ENCODE measurements at regions not wholly inside any gene's neighbourhood (a gene's known extent, or its start where the extent isn't known, plus 50 kb on each side); places are given as distances from the start of the nearest gene placed in this dataset.

DNA sequence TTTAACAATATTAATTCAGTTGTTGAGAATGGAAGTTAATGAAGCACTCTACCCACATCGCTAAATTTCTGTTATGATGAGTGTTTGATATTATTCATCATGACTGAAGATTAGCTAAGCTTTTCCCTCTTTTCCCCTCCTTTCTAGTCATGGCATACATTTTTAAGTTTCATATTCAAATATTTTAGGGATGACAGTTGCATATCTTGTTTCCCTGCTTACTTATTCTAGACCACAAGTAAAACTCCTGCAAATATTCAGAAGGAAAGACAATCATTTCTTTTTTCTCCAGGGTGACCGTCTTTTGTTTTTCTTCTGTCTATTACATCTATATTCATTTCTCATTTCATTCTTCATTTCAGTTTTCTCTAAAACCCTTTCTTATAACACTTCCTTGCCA lies 906.0 kb downstream of the ADGRL2 start:
- Histone ChIP-seq H3K4me1 (ENCODE audit: control insufficient read depth in 2 of 2, insufficient read depth in 1 of 2, low read depth in 1 of 2, low read length in 2 of 2) (no peaks in the 10 kb centered on the region), H3K27ac (replicated peaks; ENCODE audit: low read length) (no peak overlapping the region), H2BK5ac (ENCODE audit: low read length) (no peak overlapping the region), H2BK15ac (ENCODE audit: low read length) (no peak overlapping the region), H3K36me3 (replicated peaks in 1 of 2; ENCODE audit: control insufficient read depth in 2 of 2, insufficient read depth in 2 of 2, low read length in 2 of 2) (no peaks in the 10 kb centered on the region), H4K8ac (ENCODE audit: low read depth, low read length) (no peak overlapping the region), H3K4ac (ENCODE audit: low read length) (no peak overlapping the region), H4K91ac (ENCODE audit: low read depth, low read length, poor library complexity) (no peak overlapping the region), H3K79me1 (ENCODE audit: low read depth, low read length) (no peaks in the 10 kb centered on the region), H2AK5ac (ENCODE audit: low read depth, low read length) (no peak overlapping the region), H2BK120ac (ENCODE audit: low read depth, low read length) (no peak overlapping the region), H3K27me3 (ENCODE audit: control insufficient read depth in 3 of 3, insufficient read depth in 3 of 3, low read depth in 1 of 3, low read length in 3 of 3) (no peaks in the 10 kb centered on the region), H3K9ac (ENCODE audit: low read depth, low read length, poor library complexity) (no peak overlapping the region), H3K4me2 (ENCODE audit: insufficient read depth, low read length, poor library complexity, severe bottlenecking) (no peak overlapping the region), H3K23ac (ENCODE audit: low read depth, low read length, poor library complexity) (no peak overlapping the region), H2AFZ (ENCODE audit: low read length) (no peak overlapping the region), H3K14ac (ENCODE audit: low read length) (no peak overlapping the region), H2BK12ac (ENCODE audit: low read length) (no peak overlapping the region), H3K18ac (ENCODE audit: low read length) (no peak overlapping the region), H3K9me3 (replicated peaks in 1 of 2; ENCODE audit: control insufficient read depth in 2 of 2, insufficient read depth in 1 of 2, low read depth in 1 of 2, low read length in 2 of 2) (no peaks in the 10 kb centered on the region), H3K4me3 (ENCODE audit: low read length in 2 of 2) (no peak overlapping the region)
- DNase-seq (ENCODE audit: low spot score): no peak
- no CpG with 5 or more reads among the region's 2 CpGs for WGBS, 2 donors (ENCODE audit: extremely low coverage in 2 of 2, insufficient read length in 2 of 2, insufficient replicate concordance in 1 of 2)

DNA sequence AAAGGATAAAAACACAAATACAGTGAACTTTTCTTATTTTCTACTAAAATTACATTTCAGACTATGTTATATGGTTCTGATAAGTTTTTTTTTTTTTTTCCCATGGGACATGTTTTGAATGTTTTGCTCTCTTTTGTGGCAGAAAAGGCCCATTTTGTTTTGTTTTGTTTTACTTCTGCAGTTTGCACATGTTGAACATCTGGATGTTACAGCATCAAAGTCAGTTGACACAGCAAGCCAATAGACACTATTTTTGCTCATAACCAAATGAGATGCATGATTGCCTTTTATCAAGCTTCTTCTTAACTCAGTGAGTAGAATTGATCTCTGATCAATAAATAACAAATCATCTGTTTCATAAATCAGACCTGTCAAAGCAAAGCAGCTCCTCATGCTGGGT lies 904.2 kb downstream of the ADGRL2 start:
- no peak overlapping the region for H2BK5ac ChIP-seq (ENCODE audit: low read length)
- DNase-seq (ENCODE audit: low spot score): no peak
- no peak overlapping the region for H3K18ac ChIP-seq (ENCODE audit: low read length)
- H3K36me3 ChIP-seq (replicated peaks in 1 of 2; ENCODE audit: control insufficient read depth in 2 of 2, insufficient read depth in 2 of 2, low read length in 2 of 2): no peaks in the 10 kb centered on the region
- no peak overlapping the region for H2BK12ac ChIP-seq (ENCODE audit: low read length)
- H4K8ac ChIP-seq (ENCODE audit: low read depth, low read length): no peak overlapping the region
- H3K4me1 ChIP-seq (ENCODE audit: control insufficient read depth in 2 of 2, insufficient read depth in 1 of 2, low read depth in 1 of 2, low read length in 2 of 2): no peaks in the 10 kb centered on the region
- H3K27me3 ChIP-seq (ENCODE audit: control insufficient read depth in 3 of 3, insufficient read depth in 3 of 3, low read depth in 1 of 3, low read length in 3 of 3): no peaks in the 10 kb centered on the region
- H4K91ac ChIP-seq (ENCODE audit: low read depth, low read length, poor library complexity): no peak overlapping the region
- H3K4me3 ChIP-seq (ENCODE audit: low read length in 2 of 2): no peak overlapping the region
- no peak overlapping the region for H3K23ac ChIP-seq (ENCODE audit: low read depth, low read length, poor library complexity)
- H3K9ac ChIP-seq (ENCODE audit: low read depth, low read length, poor library complexity): no peak overlapping the region
- H2BK15ac ChIP-seq (ENCODE audit: low read length): no peak overlapping the region
- no peaks in the 10 kb centered on the region for H3K79me1 ChIP-seq (ENCODE audit: low read depth, low read length)
- H2AK5ac ChIP-seq (ENCODE audit: low read depth, low read length): no peak overlapping the region
- no peak overlapping the region for H3K4me2 ChIP-seq (ENCODE audit: insufficient read depth, low read length, poor library complexity, severe bottlenecking)
- H2AFZ ChIP-seq (ENCODE audit: low read length): no peak overlapping the region
- H3K4ac ChIP-seq (ENCODE audit: low read length): no peak overlapping the region
- H3K27ac ChIP-seq (replicated peaks; ENCODE audit: low read length): no peak overlapping the region
- H3K9me3 ChIP-seq (replicated peaks in 1 of 2; ENCODE audit: control insufficient read depth in 2 of 2, insufficient read depth in 1 of 2, low read depth in 1 of 2, low read length in 2 of 2): no peaks in the 10 kb centered on the region
- H3K14ac ChIP-seq (ENCODE audit: low read length): no peak overlapping the region
- H2BK120ac ChIP-seq (ENCODE audit: low read depth, low read length): no peak overlapping the region

DNA sequence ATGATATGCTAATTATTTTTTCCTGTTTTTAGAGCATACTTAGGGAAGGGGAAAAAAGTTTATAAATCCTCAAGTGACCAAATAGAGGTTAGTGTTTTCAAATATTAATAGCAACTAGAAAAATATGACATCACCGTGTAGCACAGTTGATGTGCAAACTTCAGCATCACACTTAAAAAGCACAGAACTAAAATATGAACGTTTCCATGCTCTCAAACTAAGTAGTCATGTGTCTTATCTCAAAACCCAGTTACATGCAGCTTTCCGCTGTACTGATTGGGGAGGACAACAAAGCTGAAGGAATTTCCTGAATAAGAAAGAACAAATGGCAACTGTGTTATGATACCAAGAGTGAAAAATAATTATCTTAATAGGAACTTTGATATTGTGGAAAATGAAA lies 903.7 kb downstream of the ADGRL2 start:
- no CpG with 5 or more reads among the region's 3 CpGs for WGBS, 2 donors (ENCODE audit: extremely low coverage in 2 of 2, insufficient read length in 2 of 2, insufficient replicate concordance in 1 of 2)
- no peak overlapping the region for H2AK5ac ChIP-seq (ENCODE audit: low read depth, low read length)
- no peaks in the 10 kb centered on the region for H3K27me3 ChIP-seq (ENCODE audit: control insufficient read depth in 3 of 3, insufficient read depth in 3 of 3, low read depth in 1 of 3, low read length in 3 of 3)
- H3K9ac ChIP-seq (ENCODE audit: low read depth, low read length, poor library complexity): no peak overlapping the region
- no peak for DNase-seq (ENCODE audit: low spot score)
- H2BK15ac ChIP-seq (ENCODE audit: low read length): no peak overlapping the region
- no peak overlapping the region for H3K4me3 ChIP-seq (ENCODE audit: low read length in 2 of 2)
- H2AFZ ChIP-seq (ENCODE audit: low read length): no peak overlapping the region
- H3K36me3 ChIP-seq (replicated peaks in 1 of 2; ENCODE audit: control insufficient read depth in 2 of 2, insufficient read depth in 2 of 2, low read length in 2 of 2): no peaks in the 10 kb centered on the region
- H3K18ac ChIP-seq (ENCODE audit: low read length): no peak overlapping the region
- no peak overlapping the region for H2BK12ac ChIP-seq (ENCODE audit: low read length)
- H3K4ac ChIP-seq (ENCODE audit: low read length): no peak overlapping the region
- no peak overlapping the region for H4K8ac ChIP-seq (ENCODE audit: low read depth, low read length)
- no peak overlapping the region for H3K4me2 ChIP-seq (ENCODE audit: insufficient read depth, low read length, poor library complexity, severe bottlenecking)
- no peak overlapping the region for H3K14ac ChIP-seq (ENCODE audit: low read length)
- no peak overlapping the region for H3K23ac ChIP-seq (ENCODE audit: low read depth, low read length, poor library complexity)
- H3K79me1 ChIP-seq (ENCODE audit: low read depth, low read length): no peaks in the 10 kb centered on the region
- no peak overlapping the region for H2BK120ac ChIP-seq (ENCODE audit: low read depth, low read length)
- no peak overlapping the region for H2BK5ac ChIP-seq (ENCODE audit: low read length)
- no peak overlapping the region for H3K27ac ChIP-seq (replicated peaks; ENCODE audit: low read length)
- H4K91ac ChIP-seq (ENCODE audit: low read depth, low read length, poor library complexity): no peak overlapping the region
- H3K4me1 ChIP-seq (ENCODE audit: control insufficient read depth in 2 of 2, insufficient read depth in 1 of 2, low read depth in 1 of 2, low read length in 2 of 2): no peaks in the 10 kb centered on the region
- no peaks in the 10 kb centered on the region for H3K9me3 ChIP-seq (replicated peaks in 1 of 2; ENCODE audit: control insufficient read depth in 2 of 2, insufficient read depth in 1 of 2, low read depth in 1 of 2, low read length in 2 of 2)

DNA sequence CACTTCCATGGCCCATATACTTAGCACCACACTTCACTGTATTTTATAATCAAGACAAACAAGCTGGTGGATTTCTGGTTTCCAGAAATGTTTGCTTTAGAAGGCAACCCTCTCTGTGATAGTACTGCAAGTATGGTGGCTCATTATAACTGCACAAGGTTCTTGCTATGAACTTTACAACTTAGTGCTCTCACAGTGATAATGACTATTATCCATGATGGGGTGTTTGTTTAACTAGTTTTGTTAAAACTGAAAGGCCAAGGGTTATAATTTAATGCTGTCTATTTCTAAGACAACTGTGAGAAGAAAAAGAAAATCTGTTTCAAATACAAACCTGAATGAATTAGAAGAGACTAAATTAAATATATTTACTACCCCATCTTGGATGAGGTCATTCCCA lies 903.2 kb downstream of the ADGRL2 start:
- no peak overlapping the region for H2BK5ac ChIP-seq (ENCODE audit: low read length)
- H3K4me1 ChIP-seq (ENCODE audit: control insufficient read depth in 2 of 2, insufficient read depth in 1 of 2, low read depth in 1 of 2, low read length in 2 of 2): no peaks in the 10 kb centered on the region
- no peak overlapping the region for H3K4me2 ChIP-seq (ENCODE audit: insufficient read depth, low read length, poor library complexity, severe bottlenecking)

More for the DNA sequence above, 903.2 kb downstream of the ADGRL2 start:
- no peak overlapping the region for H4K8ac ChIP-seq (ENCODE audit: low read depth, low read length)
- no peak overlapping the region for H3K27ac ChIP-seq (replicated peaks; ENCODE audit: low read length)
- no peak overlapping the region for H3K18ac ChIP-seq (ENCODE audit: low read length)
- no peak overlapping the region for H3K23ac ChIP-seq (ENCODE audit: low read depth, low read length, poor library complexity)
- H2BK120ac ChIP-seq (ENCODE audit: low read depth, low read length): no peak overlapping the region
- H4K91ac ChIP-seq (ENCODE audit: low read depth, low read length, poor library complexity): no peak overlapping the region
- H2AFZ ChIP-seq (ENCODE audit: low read length): peak overlapping the region; percentile 17
- H3K9ac ChIP-seq (ENCODE audit: low read depth, low read length, poor library complexity): no peak overlapping the region
- H2BK15ac ChIP-seq (ENCODE audit: low read length): no peak overlapping the region
- no peaks in the 10 kb centered on the region for H3K79me1 ChIP-seq (ENCODE audit: low read depth, low read length)
- H2AK5ac ChIP-seq (ENCODE audit: low read depth, low read length): no peak overlapping the region
- H3K4me3 ChIP-seq (ENCODE audit: low read length in 2 of 2): no peak overlapping the region
- no peak for DNase-seq (ENCODE audit: low spot score)
- no peak overlapping the region for H3K4ac ChIP-seq (ENCODE audit: low read length)
- H3K9me3 ChIP-seq (replicated peaks in 1 of 2; ENCODE audit: control insufficient read depth in 2 of 2, insufficient read depth in 1 of 2, low read depth in 1 of 2, low read length in 2 of 2): no peaks in the 10 kb centered on the region
- H3K14ac ChIP-seq (ENCODE audit: low read length): no peak overlapping the region
- H3K27me3 ChIP-seq (ENCODE audit: control insufficient read depth in 3 of 3, insufficient read depth in 3 of 3, low read depth in 1 of 3, low read length in 3 of 3): no peaks in the 10 kb centered on the region
- H2BK12ac ChIP-seq (ENCODE audit: low read length): no peak overlapping the region
- H3K36me3 ChIP-seq (replicated peaks in 1 of 2; ENCODE audit: control insufficient read depth in 2 of 2, insufficient read depth in 2 of 2, low read length in 2 of 2): no peaks in the 10 kb centered on the region
